NCI-H1048 (cell line): ENCODE measurements at regions not wholly inside any gene's neighbourhood (a gene's known extent, or its start where the extent isn't known, plus 50 kb on each side); places are given as distances from the start of the nearest gene placed in this dataset.

Experiments used
- DNase-seq: peaks from one replicate; lab custom pipeline; 2025; lab: John Stamatoyannopoulos, UW

DNA sequence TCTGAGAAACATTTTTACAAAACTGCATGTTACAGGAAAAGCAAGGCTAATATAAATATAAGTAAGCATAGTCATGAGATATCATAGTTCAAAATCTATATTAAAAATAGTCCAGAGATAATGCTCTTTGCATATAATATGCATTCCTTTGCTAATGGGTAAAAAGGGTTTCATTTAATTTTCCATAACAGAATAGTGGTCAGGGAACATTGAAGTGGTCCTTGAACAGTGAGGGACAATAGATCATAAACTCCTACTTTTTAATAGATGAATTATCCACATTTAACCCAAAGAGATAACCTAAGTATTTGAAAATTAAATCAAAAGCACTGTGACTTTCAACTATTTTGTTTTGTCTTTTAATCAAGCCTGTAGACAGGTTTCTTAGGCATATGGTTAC, 243.1 kb upstream of the ADGRB3 start:
- no peak for DNase-seq

DNA sequence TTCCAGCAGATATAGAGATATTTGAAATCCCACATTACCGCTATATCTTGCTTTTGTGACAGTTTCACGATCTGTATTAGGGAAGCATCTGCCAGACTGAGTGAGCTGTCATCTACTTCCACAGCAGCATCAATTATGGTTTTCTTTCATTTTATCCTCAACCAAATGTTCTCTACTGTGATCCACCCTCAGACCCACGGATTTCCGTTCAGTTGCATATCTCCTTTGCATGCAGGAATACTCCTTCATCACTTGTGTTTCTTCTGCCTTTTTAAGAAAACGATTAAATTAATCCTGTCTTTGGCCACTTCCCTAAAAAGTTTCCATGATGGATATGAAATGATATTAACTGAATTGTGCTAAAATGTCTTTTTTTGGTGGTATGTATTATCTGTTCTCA, 262.1 kb upstream of the ADGRB3 start:
- no peak for DNase-seq

DNA sequence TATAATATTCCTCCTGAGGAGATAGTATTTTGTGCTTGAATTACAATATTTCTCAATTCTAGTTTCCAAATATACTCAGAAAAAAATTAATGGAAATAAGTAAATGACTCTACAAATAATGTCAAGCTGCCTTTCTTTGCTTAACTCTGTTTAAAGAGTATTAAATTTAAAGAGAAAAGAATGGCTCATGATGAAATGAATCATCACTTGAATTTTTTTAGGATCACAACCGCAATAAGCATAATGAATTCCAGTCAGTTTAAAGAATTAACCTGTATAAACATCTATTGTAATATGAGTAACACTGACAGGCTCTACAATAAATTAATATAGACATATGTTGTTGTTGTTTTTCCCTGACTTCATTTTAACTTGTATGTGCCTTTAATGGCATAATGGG, 266.2 kb upstream of the ADGRB3 start:
- no peak for DNase-seq

DNA sequence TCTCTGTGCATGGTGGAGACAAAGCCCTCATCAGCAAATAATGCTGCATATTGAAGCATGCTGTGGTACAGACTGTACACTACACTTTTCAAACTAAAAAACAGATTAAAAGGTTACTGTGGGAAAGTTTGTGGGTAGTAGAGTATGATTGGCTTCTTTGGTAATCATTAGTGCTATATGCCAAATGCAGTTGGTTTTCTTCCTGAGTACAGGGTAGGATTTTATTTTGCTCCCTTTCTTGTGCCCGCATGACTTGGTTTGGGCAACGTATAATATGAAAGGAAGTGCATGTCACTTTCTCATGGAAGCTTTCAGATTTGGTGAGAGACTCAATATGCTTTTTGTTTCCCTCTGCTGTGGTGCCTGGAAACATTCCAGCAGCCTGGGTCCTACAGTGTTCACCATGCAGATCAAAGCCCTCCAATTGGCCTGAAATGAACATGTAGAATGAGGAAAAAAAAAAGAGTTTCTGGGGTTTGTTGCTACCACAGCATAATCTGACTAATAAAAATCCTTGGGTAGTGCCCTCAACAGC, 270.7 kb upstream of the ADGRB3 start:
- DNase-seq, result no peak

DNA sequence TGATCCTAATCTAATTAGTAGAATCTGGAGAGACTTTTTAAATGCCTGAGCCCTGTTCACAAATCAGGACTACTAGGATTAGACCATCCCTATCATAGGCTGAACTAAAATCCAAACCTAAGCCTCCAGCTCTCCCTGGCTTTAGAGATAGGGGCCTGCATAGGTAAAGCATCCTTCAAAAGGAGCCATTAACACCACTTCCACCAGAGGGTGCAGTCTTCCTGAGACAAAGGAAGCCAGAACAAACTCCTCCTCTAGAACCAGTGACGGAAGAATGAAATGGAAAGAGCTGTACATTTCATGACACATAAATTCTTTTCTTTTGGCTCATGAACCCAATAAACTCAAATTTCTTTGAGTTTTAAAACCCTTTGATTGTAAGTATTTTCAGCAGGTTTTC, 291.2 kb upstream of the ADGRB3 start:
- DNase-seq, result peak; percentile 14

DNA sequence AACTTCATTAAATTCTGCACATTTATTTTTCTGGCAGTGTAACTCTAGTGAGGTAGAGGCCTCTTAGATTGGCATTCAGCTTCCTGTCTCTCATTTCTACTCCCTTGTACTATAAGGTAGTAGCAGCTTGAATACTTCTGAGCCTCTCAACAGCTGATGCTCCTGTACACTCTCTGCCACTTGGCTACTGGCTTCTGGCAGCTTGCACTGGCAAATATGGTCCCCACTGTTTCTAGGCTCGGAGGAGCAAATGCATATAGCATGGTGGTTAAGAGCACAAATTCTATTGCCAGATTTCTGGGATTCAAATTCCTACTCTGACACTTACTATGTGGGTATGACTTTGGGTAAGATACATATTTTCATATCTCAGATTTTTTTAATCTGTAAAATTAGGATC, 292.8 kb upstream of the ADGRB3 start:
- DNase-seq, result no peak

DNA sequence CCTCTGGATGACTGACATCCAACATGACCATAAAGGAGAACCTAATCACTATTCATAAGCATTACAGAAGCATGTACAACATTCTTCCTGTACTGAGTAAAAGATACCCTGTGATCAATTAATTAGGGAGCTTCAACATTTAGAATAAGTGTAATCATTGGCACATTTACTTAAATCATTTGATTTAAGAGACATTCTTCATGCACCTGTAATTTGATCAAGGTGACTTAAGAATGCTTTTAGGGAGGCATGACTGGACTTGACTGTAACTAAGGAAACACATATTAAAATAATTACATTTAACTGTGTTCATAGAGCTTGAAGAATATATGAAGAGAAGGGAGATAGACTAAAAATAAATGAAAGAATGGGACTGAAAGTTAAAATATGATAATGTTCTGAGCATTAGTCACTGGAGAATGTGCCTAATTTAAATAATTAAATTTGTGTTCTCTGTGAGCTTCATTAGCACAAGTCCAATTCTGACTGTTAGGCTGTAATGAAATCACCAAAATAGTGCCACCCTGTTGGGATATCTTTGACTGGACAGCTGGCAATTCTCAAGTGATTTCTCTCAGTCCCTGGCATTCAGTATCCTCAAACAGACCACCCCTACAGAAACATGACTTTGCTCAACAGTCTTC, 295.5 kb upstream of the ADGRB3 start:
- DNase-seq, result no peak

DNA sequence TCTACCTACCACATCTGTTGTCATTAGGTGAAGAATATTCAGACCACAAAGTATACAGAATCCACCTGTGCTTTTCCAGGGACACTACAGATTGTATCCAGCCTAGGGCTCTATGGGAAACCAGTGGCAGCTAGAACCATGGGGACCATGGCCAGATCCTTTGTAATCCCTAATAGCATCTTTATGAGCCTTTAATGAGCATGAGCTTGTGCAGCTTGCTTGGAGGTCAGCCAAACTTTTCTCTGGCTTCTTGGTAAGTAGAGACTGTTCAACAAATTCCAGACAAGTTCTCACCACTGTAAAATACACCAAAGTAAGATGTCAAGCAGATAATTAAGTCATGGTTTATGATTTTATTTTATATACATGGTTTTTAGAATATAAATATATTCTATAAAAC, 301.6 kb upstream of the ADGRB3 start:
- no peak for DNase-seq

DNA sequence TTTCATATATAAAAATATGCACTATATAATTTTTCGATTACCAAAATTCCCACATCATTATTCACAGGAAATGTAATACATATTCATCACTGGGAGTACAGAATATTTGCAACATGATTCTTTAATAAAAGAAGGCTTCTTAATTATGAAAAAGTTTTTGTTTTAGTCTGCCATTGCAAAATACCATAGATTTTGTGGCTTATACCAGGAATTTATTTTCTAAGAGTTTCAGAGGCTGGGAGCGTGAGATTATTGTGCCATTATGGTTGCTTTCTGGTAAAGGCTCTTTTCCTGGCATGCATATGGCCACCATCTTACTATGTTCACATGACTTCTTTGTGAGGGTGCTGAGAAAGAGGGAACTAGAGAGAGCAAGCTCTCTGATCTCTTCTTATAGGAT, 306.9 kb upstream of the ADGRB3 start:
- no peak for DNase-seq

DNA sequence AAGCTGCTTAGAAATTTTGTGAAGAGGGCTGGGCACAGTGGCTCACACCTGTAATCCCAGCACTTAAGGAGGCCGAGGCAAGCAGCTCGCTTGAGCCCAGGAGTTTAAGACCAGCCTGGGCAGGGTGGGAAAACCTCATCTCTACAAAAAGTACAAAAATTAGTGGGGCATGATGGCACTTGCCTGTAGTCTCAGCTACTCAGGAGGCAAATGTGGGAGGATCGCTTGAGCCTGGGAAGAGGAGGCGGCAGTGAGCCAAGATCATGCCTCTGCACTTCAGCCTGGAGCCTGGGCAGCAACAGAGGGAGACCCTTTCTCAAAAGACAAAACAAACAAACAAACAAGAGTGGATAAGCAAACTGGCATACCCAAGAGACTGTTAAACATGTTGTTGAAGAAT, 308.3 kb upstream of the ADGRB3 start:
- no peak for DNase-seq

DNA sequence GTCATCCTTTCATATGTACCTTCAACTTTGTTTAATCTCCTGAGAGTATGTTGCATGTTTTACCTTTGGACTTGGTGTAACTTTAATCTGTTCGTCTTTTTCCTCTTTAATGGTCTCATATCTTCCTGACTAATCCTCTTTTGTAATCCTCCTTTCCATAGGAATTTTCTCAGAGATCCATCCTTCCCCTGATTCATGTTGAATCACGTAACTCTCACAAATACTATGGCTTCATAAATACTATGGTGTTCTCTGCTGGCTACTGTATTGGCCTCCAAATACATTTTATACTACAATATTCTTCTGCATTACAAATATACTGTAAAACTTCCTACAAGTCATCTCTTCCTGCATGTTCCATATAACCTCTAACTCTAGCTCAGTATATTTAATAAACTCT, 317.7 kb upstream of the ADGRB3 start:
- no peak for DNase-seq

DNA sequence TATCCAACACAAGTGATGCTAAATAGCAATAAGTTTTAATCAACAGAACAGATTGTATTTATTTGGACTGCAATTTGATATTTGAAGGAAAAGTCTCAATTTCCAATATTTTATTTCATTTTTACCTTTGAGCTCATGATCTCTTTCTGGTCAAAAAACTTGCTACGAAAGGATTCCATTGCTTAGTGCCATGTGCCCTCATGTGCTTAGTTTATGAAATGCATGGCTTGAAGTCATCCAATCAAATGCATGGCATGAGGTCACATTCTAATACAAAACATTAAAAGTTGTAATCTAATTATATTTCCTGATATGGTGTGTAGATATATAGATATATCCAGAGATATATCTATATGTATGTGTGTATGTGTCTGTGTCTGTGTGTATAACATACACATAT, 321.2 kb upstream of the ADGRB3 start:
- no peak for DNase-seq

DNA sequence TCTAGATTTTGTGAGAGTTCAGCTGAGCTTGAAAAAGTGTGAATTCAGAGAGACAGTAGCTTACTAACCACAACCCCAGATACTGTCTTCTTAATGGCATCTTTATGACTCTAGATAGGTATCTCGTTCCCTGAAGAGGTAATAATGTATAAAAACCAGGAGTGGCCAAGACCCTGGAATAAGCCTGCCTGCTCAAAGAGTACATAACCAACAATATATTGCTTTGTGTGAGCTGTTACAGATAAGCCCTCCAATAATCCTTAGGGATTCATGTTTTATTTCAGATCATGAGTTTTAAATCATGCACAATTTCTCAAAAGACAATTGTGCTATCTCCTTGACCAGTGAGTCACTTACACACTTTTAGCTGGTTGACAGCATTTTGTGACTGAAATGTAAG, 327.8 kb upstream of the ADGRB3 start:
- no peak for DNase-seq

DNA sequence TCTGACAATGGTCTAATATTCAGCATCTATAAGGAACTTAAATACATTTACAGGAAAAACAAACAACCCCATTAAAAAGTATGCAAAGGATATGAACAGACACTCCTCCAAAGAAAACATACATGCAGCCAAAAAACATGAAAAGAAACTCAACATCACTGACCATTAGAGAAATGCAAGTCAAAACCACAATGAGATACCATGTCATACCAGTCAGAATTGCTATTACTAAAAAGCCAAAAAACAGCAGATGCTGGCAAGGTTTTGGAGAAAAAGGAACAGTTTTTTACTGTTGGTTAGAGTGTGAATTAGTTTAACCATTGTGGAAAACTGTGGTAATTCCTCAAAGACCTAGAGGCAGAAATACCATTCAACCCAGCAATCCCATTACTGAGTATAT, 339.0 kb upstream of the ADGRB3 start:
- DNase-seq, result no peak

DNA sequence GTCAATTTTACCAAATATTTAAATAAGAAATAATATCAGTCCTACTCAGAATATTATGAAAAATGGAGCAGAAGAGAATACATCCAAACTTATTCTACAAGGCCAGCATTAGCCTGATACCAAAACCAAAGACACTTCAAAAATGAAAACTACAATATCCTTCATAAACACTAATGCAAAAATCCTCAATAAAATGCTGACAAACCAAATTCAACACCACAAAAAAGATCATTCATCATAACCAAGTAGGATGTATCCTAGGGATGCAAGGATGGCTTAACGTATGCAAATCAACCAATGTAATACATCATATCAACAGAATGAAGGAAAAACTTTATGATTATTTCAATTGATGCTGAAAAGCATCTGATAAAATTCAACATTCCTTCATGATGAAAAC, 352.4 kb upstream of the ADGRB3 start:
- no peak for DNase-seq

DNA sequence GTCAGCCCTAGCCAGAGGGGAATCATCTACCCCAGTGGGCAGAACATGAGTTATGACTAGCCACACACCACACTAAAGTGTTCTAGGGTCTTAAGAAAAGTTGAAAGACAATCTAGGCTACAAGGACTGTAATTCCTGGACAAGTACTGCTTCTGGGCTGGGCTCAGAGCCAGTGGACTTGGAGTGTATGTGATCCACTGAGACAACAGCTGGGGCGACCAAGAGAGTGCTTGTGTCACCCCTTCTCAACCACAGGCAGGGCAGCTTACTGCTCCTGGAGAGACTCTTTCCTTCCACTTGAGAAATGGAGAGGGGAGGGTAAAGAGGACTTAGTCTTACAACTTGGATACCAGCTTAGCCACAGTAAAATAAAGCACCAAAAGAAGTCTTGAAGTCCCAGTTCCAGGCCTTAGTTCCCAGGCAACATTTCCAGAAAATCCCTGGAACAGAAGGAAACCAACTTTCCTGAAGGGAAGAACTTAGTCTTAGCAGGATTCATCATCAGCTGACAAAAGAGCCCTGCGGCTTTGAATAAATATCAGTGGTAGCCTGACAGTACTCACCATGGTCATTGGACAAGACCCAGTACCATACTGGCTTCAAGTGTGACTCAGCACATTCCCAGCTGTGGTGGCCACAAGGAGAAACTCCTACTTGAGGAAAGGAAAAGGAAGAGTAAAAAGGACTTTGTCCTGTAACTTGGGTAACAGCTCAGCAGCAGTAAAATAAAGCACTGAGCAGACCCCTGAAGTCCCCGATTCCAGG, 355.1 kb upstream of the ADGRB3 start:
- no peak for DNase-seq

DNA sequence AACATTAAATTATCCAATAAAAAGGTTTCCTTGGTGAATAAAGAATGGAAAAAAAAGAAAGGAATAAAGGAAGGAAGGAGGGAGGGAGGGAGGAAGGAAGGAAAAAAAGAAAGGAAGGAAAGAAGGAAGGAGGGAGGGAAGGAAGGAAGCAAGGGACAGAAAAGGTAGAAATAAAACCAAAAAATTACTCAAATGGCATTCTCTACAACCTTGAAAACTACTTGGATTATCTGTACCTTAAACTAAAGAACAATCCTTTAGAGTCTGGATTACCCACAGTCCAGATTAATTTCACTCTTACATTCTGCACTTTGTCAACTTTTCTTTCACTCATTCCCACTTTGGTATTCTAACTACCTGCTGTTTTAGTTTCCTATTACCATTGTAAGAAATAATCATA, 361.8 kb upstream of the ADGRB3 start:
- no peak for DNase-seq

DNA sequence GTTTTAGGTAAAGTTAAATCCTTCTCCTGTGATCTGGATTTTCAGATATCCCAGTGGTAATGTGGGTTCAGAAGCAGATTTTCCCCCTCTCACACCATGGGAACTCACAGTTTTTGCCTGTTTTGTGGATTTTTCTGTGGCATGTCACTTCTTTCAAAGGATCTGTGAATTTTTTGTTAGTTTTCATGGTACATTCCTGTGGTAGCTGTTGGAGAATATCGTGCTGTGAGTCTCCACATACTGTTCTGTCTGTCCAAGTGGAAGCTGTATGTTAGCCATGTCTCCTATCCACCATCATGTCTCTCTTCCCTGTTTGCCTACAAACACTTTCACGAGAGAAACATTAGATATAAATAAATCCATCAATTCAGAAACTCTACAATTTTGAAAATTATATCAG, 378.7 kb upstream of the ADGRB3 start:
- DNase-seq, result no peak

DNA sequence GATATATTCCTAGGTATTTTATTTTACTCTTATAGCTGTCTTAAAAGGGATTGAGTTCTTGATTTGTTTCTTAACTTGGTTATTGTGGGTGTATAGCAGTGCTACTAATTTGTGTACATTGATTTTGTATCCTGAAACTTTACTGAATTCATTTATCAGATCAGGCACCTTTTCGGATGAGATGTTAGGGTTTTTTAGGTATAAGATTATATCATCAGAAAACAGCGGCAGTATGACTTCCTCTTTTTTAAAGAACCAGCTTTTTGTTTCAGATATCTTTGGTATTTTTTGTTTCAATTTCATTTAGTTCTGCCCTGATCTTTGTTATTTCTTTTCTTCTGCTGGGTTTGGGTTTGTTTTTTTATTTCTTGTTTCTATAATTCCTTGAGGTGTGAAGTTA, 382.4 kb upstream of the ADGRB3 start:
- no peak for DNase-seq

DNA sequence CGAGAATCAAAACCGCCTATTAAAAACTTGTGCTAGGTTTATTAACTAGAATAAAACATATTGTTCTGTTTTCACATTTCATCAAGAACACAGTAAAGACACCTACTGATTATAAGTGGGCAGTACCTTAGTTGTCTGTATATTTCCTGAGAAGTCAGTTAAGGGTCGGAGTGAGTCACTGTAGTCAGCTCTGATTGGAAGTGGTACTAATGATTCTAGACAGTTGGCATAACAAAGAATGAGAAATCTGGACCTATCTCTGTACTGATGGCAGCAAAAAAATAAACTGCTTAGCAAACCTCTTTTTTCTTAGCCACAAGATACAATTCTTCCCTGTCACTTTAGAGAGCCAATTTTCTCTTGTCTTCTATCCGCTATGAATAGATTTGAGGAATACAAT, 387.3 kb upstream of the ADGRB3 start:
- no peak for DNase-seq

DNA sequence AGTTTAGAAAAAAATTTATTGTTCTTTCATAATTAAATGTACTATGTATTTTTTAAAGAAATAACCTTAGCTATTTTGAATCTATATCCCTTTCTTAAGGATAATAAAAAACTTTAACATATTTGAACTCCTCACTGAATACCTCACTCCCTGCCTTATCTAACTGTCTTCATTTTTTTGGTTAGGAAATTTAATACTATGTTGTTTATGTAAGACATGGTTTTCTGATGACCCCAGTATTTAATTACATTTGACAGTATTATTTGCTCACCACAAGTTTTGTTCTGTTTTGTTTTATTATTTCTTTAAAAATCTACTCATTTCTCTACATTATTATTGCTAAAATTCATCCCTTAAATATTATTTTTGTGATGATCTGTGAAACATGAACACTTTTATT, 394.4 kb upstream of the ADGRB3 start:
- no peak for DNase-seq

DNA sequence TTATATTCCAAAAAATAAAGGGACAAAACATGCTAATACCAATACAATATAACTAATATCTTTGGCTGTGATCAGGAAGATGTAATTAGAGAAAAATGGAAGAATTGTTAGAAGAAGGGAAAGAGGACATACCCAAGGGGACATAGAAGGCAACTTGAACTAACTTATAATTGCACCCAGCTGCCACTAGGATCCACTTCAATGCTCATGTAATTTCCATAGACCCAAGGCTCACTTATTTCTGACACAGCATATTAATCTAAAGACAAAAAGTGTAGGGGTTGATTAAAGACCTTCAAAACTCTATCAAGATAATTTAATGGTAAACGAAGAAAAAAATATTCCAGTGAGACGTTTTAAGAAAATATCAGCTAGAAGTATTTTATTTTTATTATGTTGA, 396.0 kb upstream of the ADGRB3 start:
- no peak for DNase-seq

DNA sequence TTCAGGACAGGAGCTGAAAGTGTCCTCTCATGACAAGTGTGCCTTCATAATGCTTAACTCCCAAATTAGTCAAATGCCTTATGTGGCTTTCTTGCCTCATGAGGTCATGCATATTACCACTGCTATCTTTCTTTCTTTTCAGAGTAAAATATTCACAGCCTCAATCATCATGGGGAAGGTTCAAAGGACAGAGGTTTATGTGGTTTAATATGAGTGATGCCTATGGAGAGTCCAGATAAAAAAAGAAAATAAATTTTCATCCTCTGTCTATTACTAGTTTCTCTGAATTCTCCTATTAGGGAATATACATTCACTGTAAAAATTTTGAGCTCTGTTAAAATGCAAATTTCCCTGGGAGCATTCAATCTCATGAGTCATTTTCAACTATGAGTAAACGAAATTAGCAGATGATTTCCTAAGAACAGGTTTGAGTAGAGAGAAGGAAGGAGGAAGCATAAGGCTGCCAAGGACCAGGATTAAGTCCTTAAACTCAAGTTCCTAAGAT, 396.9 kb upstream of the ADGRB3 start:
- no peak for DNase-seq

DNA sequence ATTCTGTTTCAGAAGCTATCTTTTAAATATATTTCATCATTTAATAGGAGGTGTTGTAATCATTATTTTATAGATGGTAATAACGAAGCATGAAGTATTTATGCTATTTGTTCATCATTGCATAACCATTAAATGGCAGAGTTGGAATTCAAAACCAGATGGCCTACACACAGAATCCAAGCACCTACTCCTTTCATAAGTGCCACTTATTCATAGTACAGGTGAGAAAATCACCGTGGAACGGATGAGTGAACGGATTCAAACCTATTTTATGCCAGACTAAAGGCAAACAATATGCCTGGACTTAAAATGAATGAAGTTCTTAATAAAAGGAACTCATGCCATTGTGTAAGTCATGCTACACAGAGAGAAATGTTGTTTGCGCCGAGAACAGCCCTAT, 397.9 kb upstream of the ADGRB3 start:
- DNase-seq, result no peak
